HTR-8/SVneo (cell line): ENCODE measurements at regions not wholly inside any gene's neighbourhood (a gene's known extent, or its start where the extent isn't known, plus 50 kb on each side); places are given as distances from the start of the nearest gene placed in this dataset.

Experiments
- DNase-seq: peaks from one replicate; pipeline ENCODE4 v3.0.0; 2011; ENCODE audit warnings: low spot score, mixed read lengths; ENCODE audit not compliant: insufficient read length
- FAIRE-seq: peaks from 2 replicates; lab custom pipeline; 2011; peaks lifted over from hg19 to GRCh38; lab: Jason Lieb, UNC

DNA sequence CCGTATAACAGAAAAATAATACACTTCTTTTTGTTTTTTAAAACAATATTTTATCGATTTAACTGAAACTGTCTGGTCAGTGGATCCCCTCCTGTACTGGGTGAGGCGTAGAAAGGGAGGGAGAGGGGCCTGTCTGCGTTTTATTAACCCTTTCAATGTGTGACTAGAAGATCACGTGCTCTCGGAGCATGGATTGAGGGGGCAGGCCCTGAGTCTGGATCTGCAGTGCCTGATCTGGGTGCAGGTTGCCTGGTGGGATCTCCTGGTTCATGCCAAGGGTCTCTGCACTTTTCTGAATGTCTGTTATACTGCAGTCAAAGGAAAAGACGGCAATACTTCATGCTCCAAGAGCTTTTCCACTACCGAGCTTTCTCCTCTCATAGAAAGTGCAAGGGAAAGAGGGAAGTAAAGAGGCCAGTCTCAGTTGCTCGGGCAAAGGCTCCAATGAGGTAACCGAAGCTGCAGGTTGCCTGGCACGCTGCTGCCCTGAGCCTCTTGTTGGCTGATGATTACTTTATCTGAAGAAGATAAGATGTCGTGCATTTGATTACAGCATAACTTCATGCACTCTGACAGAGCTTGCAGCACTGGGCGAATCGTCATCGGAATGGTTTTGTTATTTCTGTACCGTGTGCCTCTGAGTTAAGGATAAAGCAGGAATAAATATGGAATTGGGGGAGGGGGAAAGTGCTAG lies 167.5 kb upstream of the PMEPA1 start:
- FAIRE-seq, result peak; percentile 75
- DNase-seq, result no peak

DNA sequence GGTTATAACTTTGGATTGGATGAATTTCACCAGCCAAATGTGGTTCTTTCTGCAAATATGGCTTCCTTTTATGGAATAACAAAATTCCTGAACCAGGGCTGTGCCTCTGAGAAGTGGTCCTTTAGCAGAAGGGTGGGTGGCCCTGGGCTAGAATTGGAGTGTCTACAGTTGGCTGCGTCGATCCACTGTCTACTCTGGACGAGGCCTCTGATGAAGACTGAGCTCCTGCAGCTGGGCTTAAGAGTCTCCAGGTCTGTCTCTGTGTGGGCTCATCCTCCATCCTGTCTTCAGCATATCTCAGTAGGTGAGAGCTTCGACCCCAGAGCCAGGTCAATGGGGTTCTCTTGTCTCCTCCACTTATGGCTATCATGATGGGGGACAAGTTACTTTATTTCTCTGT lies 166.3 kb upstream of the PMEPA1 start:
- no peak for FAIRE-seq
- DNase-seq, result no peak

DNA sequence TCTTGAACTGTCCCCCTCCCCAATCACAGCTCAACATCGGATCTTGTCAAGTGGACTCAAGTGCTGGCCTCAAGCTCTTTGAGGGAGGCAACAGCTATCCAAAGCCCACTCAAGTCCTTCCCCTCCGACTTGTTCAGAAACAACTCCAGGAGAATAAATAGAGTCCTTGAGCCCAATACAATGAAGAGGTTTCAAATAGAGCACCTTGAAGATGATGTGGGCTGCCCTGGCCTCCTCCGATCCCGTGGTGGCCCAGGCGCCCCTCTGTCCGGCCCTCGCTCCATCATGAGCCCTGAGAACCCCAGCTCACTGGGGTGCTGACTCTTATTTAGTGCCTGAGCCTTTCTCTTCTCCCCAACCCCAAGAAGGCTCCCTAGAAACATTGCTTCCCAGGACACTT lies 164.3 kb upstream of the PMEPA1 start:
- FAIRE-seq, result no peak
- no peak for DNase-seq

DNA sequence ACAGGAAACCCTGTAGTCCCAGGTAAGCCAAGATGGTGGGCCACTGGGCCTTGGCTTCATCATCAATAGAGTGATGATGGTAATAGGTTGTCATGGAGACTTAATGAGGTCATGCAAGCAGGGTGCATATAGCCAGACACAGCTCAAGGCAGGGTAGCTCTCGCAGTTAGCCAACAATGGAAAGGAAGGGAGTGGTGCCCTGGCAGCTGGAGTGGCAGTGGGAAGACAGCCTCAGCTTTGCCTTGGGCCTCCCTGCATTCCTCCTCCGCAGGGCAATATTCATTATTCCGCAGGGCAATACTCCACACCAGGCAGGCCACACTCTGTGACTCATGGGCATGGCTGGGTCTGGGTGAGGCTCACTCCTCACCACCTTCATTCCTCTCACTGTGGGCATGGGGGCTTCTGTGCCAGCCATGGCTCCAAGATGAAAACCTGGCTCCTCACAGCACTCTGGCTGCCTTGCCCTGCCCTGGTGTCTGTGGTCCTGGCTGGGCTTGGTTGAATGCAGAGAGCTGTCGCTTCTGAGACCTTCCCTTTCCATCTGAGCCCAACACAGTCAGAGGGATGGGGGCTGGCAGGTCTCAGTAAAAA lies 163.1 kb upstream of the PMEPA1 start:
- peak; percentile 96 for FAIRE-seq
- no peak for DNase-seq

DNA sequence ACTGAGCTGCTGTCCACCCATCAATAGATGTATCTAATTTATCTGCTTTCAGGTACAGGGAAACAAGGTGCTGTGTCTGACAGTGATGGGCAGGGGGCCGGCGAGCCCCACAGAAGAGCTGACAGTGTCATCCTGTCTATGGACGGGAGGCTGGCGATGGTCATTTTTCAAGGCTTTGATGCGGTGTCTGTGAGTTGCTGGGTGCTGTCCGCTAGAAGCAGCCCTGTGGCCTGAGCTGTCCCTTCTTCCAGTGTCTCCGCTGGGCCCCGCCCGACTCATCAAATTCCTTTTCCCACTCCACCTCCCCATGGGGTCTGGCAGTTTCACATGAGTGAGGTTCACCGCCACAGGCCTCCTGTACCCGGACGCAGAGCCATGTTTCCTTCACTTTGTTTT lies 161.4 kb upstream of the PMEPA1 start:
- FAIRE-seq (no peak), DNase-seq (no peak)

DNA sequence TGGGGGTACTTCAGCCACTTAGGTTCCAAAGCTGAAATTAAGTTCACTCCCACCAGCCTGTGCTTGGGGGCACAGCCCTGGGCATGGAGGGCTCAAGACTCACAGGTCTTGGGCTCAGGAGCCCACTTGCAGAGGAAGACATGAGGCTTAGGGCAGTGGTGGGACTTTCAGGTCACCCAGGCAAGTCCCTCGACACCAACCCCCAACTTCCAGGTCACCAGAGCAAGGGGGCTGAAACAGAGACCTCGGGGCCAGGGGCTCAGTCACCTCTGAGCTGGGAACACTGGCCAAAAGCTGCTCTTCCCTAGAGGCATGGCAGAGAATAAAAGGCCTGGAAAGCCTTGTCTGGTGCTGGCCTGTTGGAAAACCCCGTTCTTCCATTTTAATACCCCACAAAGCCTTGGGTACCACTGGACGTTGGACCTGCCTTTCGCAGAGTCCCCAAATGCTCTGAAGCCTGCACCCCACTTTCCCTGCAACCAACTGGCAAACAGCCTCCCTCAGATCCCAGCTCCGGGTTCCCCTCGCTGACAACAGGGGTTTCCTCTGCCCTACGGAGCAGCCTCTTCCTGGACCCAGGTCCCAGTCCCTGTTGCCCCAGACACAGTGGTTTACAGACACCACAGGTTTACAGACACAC lies 160.9 kb upstream of the PMEPA1 start:
- DNase-seq, result no peak
- peak; percentile 81 for FAIRE-seq

DNA sequence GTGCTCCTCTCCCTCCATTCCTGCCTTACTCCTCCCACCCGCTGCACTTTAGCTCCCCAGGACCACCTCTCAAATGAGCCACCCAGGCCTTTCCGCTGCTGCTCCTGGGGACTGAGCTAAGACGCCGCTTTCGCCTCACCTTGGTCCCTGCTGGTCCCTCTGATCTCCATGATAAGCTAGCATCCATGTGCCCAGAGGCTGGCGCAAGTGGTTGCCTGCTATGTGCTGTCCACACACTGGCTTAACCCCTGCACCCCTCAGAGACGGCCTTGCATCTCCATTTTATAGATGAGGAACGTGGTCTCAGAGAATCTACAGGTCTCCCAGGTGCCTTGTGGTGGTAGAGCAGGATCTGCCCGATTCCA lies 160.1 kb upstream of the PMEPA1 start:
- FAIRE-seq, result peak; percentile 85
- DNase-seq, result no peak

DNA sequence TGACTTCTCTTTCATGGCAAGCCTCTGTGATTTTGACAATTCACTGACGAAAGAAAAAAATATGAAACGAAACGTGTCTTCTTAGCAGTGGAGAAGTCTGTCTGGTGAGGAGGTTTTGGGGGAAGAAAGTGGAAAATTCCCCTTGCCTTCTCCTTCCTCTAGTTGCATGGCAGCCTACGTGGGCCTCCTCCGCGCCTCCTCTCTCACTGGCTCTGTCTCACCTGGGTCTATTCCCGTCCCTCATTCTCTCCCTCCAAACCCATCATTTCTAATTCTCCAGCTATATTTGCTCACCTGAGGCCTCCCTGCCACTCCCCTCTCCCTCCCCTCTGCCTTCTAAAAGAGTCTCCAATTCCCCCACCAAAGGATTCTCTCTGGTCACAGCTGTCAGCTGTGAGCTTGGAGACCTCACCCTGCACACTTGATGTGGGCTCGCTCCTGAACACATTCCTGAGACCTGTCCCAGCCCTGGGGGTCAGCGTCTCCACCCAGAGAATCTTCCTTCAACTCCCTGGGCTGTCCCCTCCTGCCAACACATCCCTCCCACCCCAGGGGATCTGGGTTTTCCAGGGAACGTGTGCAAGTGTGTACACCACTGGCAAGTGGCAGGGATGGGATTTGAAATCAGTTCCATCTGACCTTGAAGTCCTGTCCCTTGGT lies 159.6 kb upstream of the PMEPA1 start:
- FAIRE-seq, result peak; percentile 64
- DNase-seq, result no peak

DNA sequence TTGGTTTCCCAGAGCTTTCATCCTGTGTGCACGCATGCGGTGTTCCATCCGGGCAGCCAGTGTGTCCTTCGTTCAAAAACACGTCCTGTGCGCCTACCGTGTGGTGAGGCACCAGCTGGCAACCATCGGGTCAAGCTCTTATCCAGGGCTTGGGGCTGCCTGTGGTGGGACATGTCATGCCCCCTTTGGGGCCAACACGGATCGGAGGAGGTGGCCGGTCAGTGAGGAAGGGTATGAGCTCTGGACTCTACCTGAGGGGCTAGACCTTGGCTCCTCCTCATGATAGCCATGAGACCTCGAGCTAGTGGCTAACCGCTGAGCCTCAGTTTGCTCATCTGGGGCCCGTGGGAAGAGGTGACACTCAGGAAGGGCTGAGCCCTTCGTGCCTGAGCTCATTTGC lies 158.5 kb upstream of the PMEPA1 start:
- peak; percentile 72 for FAIRE-seq
- DNase-seq, result no peak

DNA sequence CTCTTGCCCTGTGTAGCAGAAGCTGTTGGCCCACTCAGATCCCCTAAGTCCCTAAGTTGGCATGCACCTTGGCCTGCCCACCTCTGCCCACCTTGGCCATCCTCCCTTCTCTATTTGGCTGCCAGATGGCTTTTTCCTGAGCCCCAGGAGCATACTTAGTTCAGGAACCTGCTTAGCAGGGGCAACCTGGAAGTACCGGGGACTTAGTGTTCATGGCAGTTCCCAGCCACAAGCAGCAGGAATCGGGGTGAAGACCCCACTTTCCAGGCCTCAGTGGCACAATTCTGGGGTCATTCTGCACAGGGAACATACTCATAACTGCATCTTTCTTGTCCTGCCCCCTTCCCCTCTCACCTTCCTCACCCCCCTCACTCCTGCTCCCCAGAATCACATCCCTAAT lies 158.0 kb upstream of the PMEPA1 start:
- DNase-seq, result no peak
- peak; percentile 46 for FAIRE-seq

DNA sequence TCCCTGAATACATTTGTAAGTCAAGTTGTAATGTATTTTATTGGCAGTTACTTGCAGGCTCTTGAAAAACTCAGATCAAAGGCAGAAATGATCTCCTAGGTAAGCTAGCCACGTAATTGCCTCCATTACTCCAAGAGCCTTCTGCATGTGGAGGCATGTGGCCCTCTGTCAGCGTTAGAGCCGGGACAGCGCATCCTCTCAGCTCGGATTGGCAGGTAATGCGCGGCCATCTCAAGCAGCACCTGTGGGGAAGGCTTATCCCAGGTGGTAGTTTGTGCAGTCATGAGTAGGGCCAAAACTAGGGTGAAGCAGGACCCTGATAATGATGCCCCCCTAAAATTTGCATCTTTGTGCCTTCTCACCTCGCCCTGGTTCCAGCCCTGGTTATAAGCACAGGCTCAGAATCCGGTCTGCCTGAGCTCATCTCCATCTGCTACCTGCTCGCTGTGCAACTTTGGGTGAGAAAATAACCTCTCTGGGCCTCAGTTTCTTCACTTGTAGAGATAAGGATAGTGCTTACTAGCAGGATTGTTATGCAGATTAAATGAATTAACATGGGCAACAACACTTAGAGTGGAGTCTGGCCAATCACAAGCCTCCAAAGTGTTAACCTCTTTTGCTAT lies 157.5 kb upstream of the PMEPA1 start:
- FAIRE-seq (peak; percentile 80), DNase-seq (no peak)

DNA sequence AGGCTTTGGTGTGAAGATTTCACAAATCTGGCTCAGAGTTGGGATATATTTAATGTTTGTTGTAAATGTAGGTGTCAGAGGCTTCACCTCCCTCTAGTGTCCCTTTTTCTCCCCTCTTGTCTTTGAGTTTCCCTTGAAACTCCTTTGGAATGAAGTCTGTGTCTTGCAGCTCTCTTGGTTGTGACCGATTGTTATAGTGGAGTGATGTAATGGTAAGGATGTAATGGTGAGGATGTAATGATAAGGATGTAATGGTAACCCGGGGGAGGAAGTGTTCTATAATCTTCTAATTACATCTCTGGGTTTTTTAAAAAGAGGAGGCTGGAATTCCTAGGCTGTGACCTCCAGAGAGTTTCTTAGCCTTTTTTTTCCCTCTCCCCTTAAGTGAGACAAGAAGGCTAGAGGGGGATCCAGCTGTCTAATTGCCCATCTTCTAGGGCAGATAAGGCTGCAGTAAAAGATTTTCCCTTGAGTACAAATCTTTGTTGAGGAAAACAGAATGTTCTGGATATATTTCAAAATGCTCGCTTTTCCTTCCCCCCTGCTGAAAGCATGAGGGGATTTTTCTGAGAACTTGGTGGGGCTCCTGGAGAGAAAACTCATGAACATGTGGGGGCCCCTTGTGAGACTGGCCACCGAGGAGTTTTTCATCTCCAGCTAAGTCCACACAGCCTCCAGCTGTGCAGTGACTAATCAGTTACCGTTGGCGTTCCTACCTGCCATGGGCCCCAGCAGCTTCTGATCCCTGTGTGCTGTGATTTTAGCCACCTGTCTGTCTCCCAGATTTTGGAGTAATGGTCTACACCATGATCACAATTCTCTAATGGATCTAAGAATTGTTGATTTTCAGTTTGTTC lies 156.7 kb upstream of the PMEPA1 start:
- FAIRE-seq (peak; percentile 88), DNase-seq (no peak)

DNA sequence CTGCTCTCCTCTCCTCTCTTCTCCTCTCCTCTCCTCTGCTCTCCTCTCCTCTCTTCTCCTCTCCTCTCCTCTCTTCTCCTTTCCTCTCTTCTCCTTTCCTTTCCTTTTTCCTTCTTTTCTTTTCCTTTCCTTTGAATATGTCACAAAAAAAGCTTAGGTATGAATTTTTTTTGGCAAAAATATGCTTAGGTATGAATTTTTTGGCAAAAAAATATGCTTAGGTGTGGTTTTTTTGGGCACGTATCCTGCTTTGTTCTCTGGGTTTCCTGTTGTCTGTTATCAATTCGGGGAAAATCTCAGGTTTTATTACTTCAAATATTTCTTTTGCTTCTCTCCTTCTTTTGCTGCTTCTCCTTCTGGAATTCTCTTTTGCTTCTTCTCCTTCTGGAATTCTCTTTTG lies 155.5 kb upstream of the PMEPA1 start:
- DNase-seq, result no peak
- FAIRE-seq, result no peak

DNA sequence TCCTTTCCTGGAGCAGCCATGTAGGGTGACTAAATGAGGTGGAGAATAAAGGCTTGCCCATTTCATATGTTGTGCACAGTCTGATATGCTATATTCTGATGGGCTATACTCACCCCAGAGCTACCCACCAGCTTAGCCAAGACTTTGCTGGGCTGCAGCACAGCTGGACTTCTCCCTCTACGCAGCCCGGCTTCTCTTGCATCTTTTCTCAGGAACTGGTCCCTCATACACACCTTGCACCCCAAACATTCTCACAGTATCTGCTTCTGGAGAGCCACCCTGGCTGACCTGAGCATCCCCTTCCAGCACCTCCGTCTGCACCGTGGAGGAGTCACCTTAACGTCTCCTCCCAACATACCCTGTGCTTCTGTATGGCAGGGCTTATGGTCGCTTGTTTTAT lies 150.8 kb upstream of the PMEPA1 start:
- DNase-seq, result no peak
- peak; percentile 80 for FAIRE-seq

DNA sequence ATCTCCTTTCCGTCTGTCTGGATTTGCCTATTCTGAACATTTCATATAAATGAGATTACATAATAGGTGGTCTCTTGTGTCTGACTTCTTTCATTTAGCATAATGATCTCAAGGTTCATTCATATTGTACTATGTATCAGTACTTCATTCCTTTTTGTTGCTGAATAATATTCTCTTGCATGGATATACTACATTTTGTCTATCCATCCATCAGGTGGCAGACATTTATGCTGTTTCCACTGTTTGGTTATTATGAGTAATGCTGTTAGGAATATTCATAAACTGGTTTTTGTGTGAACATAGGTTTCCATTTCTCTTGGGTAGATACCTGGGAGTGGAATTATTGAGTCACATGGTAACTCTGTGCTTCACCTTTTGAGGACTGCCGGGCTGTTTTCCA lies 148.2 kb upstream of the PMEPA1 start:
- no peak for DNase-seq
- FAIRE-seq, result peak; percentile 87

DNA sequence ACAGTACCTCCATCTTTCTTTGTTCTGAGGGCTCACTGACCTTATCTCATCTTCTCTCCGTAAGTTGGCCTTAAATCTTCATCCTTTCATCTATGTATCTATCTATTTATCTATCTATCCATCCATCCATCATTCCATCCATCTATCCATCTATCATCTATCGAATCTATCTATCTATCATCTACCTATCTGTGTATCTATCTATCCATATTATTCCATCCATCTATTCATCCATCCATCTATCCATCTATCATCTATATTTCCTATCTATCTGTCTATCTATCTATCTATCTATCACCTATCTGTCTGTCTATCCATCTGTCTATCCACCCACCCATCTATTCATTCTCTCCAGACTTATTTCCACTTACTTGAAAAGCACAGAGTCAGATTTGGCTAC lies 147.3 kb upstream of the PMEPA1 start:
- no peak for FAIRE-seq
- DNase-seq, result no peak

DNA sequence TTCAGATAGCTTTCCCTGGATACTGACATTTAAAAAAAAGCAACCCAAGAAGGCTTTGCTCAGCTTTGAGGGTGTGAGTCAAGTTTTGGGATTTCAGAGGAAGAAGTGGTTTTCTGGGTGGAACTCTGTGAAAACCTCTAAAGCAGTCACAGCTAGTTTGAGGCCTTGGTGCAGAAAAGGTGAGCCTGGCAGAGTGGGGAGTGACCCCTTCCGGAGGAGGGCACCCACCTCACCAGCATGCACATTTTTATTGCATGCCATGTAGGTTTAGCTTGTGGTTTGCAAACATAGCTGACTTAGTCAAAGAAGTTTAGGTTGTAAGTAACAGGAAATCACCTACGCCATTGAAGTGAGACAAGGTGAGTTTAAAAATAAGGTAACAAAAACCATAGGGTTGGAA lies 146.8 kb upstream of the PMEPA1 start:
- FAIRE-seq, result peak; percentile 92
- no peak for DNase-seq

DNA sequence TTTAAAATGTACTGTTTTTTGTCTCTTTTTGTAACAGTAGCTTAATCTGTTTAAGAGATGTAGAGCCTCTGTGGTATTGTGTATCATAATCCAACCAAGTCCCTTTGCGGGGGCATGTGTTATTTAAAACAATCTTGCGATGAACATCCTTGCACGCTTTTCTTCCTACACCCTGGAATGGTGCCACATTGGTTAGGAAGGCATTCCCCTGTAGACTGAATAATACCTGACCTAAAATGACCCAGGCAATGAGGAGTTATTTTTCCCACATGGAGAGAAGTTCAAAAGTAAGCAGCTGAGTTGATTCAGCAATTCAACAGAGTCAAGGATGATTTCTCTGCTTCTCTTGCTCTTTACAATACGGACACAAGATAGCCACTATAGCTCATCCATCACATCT lies 142.0 kb upstream of the PMEPA1 start:
- no peak for DNase-seq
- FAIRE-seq, result peak; percentile 66

DNA sequence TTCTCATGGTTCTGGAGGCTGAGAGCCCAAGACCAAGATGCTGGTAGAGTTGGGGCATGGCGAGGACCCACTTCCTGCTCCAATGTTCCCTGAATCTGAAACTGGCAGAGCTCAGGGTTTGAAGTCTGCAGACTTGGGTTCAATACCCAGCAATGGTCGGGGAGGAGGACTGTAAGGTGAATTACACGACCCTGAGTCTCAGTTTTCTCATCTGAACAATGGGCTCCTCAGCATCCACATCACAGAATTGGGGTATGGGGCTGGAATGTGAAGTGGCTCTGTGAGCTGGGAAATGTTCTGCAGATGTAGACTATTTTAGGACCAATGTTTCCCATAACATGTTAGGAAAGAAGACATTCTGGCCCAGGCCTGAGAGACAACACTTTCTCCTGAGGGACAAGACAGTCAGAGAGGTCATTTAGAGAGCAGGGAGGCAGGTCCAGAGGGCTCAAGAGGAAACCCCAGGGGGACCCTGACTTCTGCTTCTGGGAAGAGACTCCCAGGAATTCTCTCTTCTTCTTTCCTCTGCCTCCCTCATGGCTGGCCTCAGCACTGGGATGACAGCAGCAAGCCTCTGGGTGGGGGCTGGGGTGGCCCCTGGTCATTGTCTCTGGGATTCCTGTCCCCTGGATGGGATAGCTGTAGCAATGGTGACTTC lies 141.3 kb upstream of the PMEPA1 start:
- DNase-seq (no peak), FAIRE-seq (peak; percentile 85)
